K562 (cell line): ENCODE measurements at regions not wholly inside any gene's neighbourhood (a gene's known extent, or its start where the extent isn't known, plus 50 kb on each side); places are given as distances from the start of the nearest gene placed in this dataset.

Experiments used
- ATAC-seq: fragments of 200-7000 bp; cut with Tn5 transposase; 3 replicates; pipeline ENCODE4 v1.9.1; 2020; ENCODE audit warnings: moderate library complexity
- BruUV-seq: library from RNA; stranded (reverse); fragments of 400-500 nt; replicated peaks from 2 replicates; lab custom pipeline; 2021; lab: Mats Ljungman, UMichigan
- CTCF ChIA-PET: fragments of 300-600 bp; formaldehyde crosslinking; extraction: SDS; loops from one replicate; lab custom pipeline; 2021; ENCODE audit warnings: low intra/inter-chr PET ratio; lab: Yijun Ruan, JAX
- POLR2A ChIA-PET: fragments of 300-600, 350-650 bp; sonication (Branson Sonifier 250); formaldehyde crosslinking; extraction: SDS; loops from one replicate; lab custom pipeline; 2021; ENCODE audit warnings: antibody characterized with exemption, inconsistent platforms; lab: Yijun Ruan, JAX
- DNase-seq, 4 experiments: peaks; one replicate each; pipeline versions ENCODE4 v3.0.0 to v3.0.0-alpha.2; 2011 to 2018; ENCODE audit warnings: low spot score in 3 of 4, mixed read lengths in 3 of 4; ENCODE audit errors: extremely low read depth in 1 of 4
- FAIRE-seq: peaks from 2 replicates; lab custom pipeline; 2011; peaks lifted over from hg19 to GRCh38; lab: Jason Lieb, UNC
- H2AFZ ChIP-seq: 2 replicates; pipeline ENCODE4 v1.6.0; 2011; ENCODE audit warnings: low read depth, low read length, control low read depth, inconsistent platforms
- H3K27ac ChIP-seq: fragments of 200-600 bp; 3 replicates; pipeline ENCODE4 v1.8.0; 2011; ENCODE audit warnings: low read depth, mild to moderate bottlenecking, control low read depth, inconsistent platforms, low read length, moderate library complexity, mixed read lengths; ENCODE audit errors: extremely low read depth
- H3K27me3 ChIP-seq, 2 experiments: fragments of 300-600 bp in 1 of 2; 2 replicates in 1 of 2; 3 replicates in 1 of 2; pipeline versions ENCODE4 v1.6.0 to v1.8.0; 2011; ENCODE audit warnings: inconsistent platforms in 2 of 2, low read length in 2 of 2, mild to moderate bottlenecking in 1 of 2, mixed read lengths in 1 of 2, moderate library complexity in 1 of 2; ENCODE audit not compliant: control insufficient read depth in 2 of 2, insufficient read depth in 2 of 2
- H3K36me3 ChIP-seq: fragments of 300-600 bp; 3 replicates; pipeline ENCODE4 v1.8.0; 2011; ENCODE audit warnings: mild to moderate bottlenecking, low read length, inconsistent platforms; ENCODE audit not compliant: control insufficient read depth, insufficient read depth
- H3K4me1 ChIP-seq, 2 experiments: fragments of 200-600 bp in 1 of 2; replicated peaks in 1 of 2; 2 replicates in 1 of 2; 3 replicates in 1 of 2; pipeline versions ENCODE4 v1.5.1 to v1.8.0; 2011; ENCODE audit warnings: inconsistent platforms in 2 of 2, low read length in 2 of 2, mild to moderate bottlenecking in 1 of 2, mixed read lengths in 1 of 2, moderate library complexity in 1 of 2; ENCODE audit not compliant: control insufficient read depth in 2 of 2, insufficient read depth in 2 of 2
- H3K4me2 ChIP-seq: 2 replicates; pipeline ENCODE4 v1.6.1; 2011; ENCODE audit warnings: low read length, control low read depth, inconsistent platforms, mixed read lengths; ENCODE audit not compliant: insufficient read depth
- H3K4me3 ChIP-seq: fragments of 200-600 bp; sonication (generic), shearing (Covaris generic); 2 replicates; pipeline ENCODE4 v1.5.1; 2016; ENCODE audit warnings: control low read depth, inconsistent platforms
- H3K79me2 ChIP-seq: fragments of 200-600 bp; 3 replicates; pipeline ENCODE4 v1.8.0; 2011; ENCODE audit warnings: low read length, inconsistent platforms; ENCODE audit not compliant: control insufficient read depth, insufficient read depth
- H3K9ac ChIP-seq, 2 experiments: 2 replicates each; pipeline versions ENCODE4 v1.6.0 to v1.6.1; 2011; ENCODE audit warnings: low read depth in 2 of 2, low read length in 2 of 2, control low read depth in 1 of 2, inconsistent platforms in 1 of 2, mild to moderate bottlenecking in 1 of 2, mixed read lengths in 1 of 2; ENCODE audit not compliant: insufficient read depth in 1 of 2
- H3K9me1 ChIP-seq: one replicate; pipeline ENCODE4 v1.6.0; 2011; ENCODE audit warnings: inconsistent platforms, mild to moderate bottlenecking, low read length, moderate library complexity; ENCODE audit not compliant: control insufficient read depth, insufficient read depth
- H3K9me3 ChIP-seq: replicated peaks from 2 replicates; pipeline ENCODE4 v1.5.1; 2011; ENCODE audit warnings: low read depth, low read length, inconsistent platforms; ENCODE audit not compliant: control insufficient read depth, insufficient read depth
- H4K20me1 ChIP-seq: replicated peaks from 2 replicates; pipeline ENCODE4 v1.6.1; 2011; ENCODE audit warnings: low read length, inconsistent platforms, mixed read lengths; ENCODE audit not compliant: control insufficient read depth, insufficient read depth
- ARID3B ChIP-seq: fragments of 250-450 bp; sonication (Bioruptor Pico); IDR thresholded peaks from 2 replicates; pipeline ENCODE4 v1.4.0; 2020; ENCODE audit warnings: borderline replicate concordance
- EHMT2 ChIP-seq: fragments of 450-650 bp; IDR thresholded peaks from 2 replicates; pipeline ENCODE4 v1.6.1; 2018; ENCODE audit warnings: antibody characterized with exemption
- HDAC1 ChIP-seq, 2 experiments: fragments of 450-650 bp; IDR thresholded peaks; 2 replicates each; pipeline ENCODE4 v1.6.1; 2016 to 2017; ENCODE audit warnings: inconsistent platforms in 1 of 2, mild to moderate bottlenecking in 1 of 2, moderate library complexity in 1 of 2
- KLF6 ChIP-seq: fragments of 250-450 bp; sonication (Bioruptor Pico); IDR thresholded peaks from 2 replicates; pipeline ENCODE4 v1.4.0; 2020; ENCODE audit warnings: mild to moderate bottlenecking, moderate library complexity, borderline replicate concordance
- NR4A1 ChIP-seq, 2 experiments: fragments of 250-450 bp in 1 of 2; fragments of 450-650 bp in 1 of 2; sonication (Bioruptor Pico) in 1 of 2; IDR thresholded peaks; 2 replicates each; pipeline versions ENCODE4 v1.4.0 to v1.6.1; 2016 to 2020; ENCODE audit warnings: mild to moderate bottlenecking in 2 of 2, missing compliant biosample characterization in 1 of 2, missing genetic modification characterization in 1 of 2, moderate library complexity in 1 of 2
- TAF1 ChIP-seq: IDR thresholded peaks from 2 replicates; pipeline ENCODE4 v1.6.1; 2011; ENCODE audit warnings: mild to moderate bottlenecking, low read length, moderate library complexity; ENCODE audit not compliant: insufficient read depth, control insufficient read depth, severe bottlenecking; ENCODE audit errors: extremely low read depth
- ZNF184 ChIP-seq: sonication (generic); formaldehyde crosslinking; IDR thresholded peaks from 2 replicates; pipeline ENCODE4 v1.5.0; 2020; ENCODE audit warnings: missing genetic modification reagents
- ZNF644 ChIP-seq: fragments of 200-800 bp; sonication (Bioruptor generic); IDR thresholded peaks from 2 replicates; pipeline ENCODE4 v1.6.1; 2016; ENCODE audit warnings: low read depth, missing genetic modification characterization, missing compliant biosample characterization
- ZNF717 ChIP-seq: fragments of 250-450 bp; sonication (Bioruptor Pico); IDR thresholded peaks from 2 replicates; pipeline ENCODE4 v1.5.0; 2021
- WGBS: fragments of 100-300 bp; shearing (Covaris generic); methylation state at CpG from one replicate; pipeline ENCODE4 v1.1.6; 2016; ENCODE audit warnings: low coverage, mixed read lengths; ENCODE audit not compliant: insufficient coverage; ENCODE audit errors: missing lambda C conversion rate; 5-methylcytosine and 5-hydroxymethylcytosine counted together
- in situ Hi-C: fragments of 300-500 bp; cut with MboI; formaldehyde crosslinking; loops from 4 replicates; pipeline ENCODE4 v1.15.0; 2018; ENCODE audit warnings: inconsistent platforms, mixed read lengths
- intact Hi-C: fragments of 100-400 bp; cut with micrococcal nuclease; formaldehyde crosslinking; loops from 2 replicates; pipeline ENCODE4 v1.14.2; 2022
- TF ChIP-seq, protein P1 (sequence below): conservative IDR thresholded peaks from 2 replicates; pipeline ENCODE4 v1.6.1; 2011; ENCODE audit warnings: low read depth, mild to moderate bottlenecking, low read length; ENCODE audit not compliant: control insufficient read depth
- TF ChIP-seq, protein P2 (sequence below): fragments of 450-650 bp; IDR thresholded peaks from 2 replicates; pipeline ENCODE4 v1.6.1; 2016
- TF ChIP-seq, protein P3 (sequence below): sonication (generic); formaldehyde crosslinking; IDR thresholded peaks from 2 replicates; pipeline ENCODE4 v1.8.0; 2023; ENCODE audit warnings: missing genetic modification reagents, mild to moderate bottlenecking, borderline replicate concordance

GRCh38 chr6:48563433-48563832, 452.4 kb upstream of the PTCHD4 start (continued):
- TF ChIP-seq KLF6 = no peak
- no peak for TF ChIP-seq ZNF184 (CRISPR knock-in tag)
- no peak for TF ChIP-seq ZNF717

DNA sequence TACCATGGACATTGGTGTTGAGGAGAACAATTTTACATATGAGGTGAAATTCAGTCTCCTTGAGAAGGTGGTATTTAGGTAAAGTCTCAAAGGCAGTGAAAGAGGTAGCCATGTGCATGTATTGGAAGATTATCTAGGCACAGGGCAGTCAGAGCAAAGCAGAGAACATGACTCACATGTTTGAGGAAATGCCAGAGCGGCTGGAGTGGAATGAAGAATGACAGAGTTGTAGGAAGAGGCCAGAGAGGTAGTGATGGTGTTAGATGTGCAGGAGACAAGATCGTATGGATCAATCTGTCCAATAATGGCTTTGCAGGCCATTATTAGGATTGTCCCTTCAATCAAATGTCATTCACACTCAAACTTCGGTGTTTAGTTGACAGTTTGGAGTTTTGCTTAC, 449.4 kb upstream of the PTCHD4 start:
- 0% methylated on average over 3 of the region's 3 CpGs for WGBS
- Histone ChIP-seq H3K9me3 (no peaks in the 10 kb centered on the region), H2AFZ (no peak overlapping the region), H3K79me2 (no peaks in the 10 kb centered on the region), H4K20me1 (no peaks in the 10 kb centered on the region), H3K4me1 (no peaks in the 10 kb centered on the region), H3K36me3 (no peaks in the 10 kb centered on the region), H3K27ac (no peak overlapping the region), H3K4me3 (no peak overlapping the region), H3K27me3 (no peaks in the 10 kb centered on the region), H3K4me2 (no peak overlapping the region), H3K9ac (no peak overlapping the region), H3K9me1 (no peaks in the 10 kb centered on the region)
- no peak for DNase-seq
- in situ Hi-C loops (no loop called here), intact Hi-C loops (no loop called here)
- ChIA-PET POLR2A (no interaction called here), CTCF (no interaction called here)
- no TSS peak for BruUV-seq
- ATAC-seq = no peak
- no peak for FAIRE-seq
- TF ChIP-seq, protein P1, sequence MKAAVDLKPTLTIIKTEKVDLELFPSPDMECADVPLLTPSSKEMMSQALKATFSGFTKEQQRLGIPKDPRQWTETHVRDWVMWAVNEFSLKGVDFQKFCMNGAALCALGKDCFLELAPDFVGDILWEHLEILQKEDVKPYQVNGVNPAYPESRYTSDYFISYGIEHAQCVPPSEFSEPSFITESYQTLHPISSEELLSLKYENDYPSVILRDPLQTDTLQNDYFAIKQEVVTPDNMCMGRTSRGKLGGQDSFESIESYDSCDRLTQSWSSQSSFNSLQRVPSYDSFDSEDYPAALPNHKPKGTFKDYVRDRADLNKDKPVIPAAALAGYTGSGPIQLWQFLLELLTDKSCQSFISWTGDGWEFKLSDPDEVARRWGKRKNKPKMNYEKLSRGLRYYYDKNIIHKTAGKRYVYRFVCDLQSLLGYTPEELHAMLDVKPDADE = no peak
- TF ChIP-seq HDAC1 (IDR thresholded peaks at IDR 0.05) = no peak
- no peak for TF ChIP-seq TAF1
- TF ChIP-seq NR4A1 (CRISPR knock-in tag; IDR thresholded peaks at IDR 0.05) = no peak
- TF ChIP-seq NR4A1 (tag; IDR thresholded peaks at IDR 0.05) = no peak
- no peak for TF ChIP-seq EHMT2
- TF ChIP-seq, protein P2, sequence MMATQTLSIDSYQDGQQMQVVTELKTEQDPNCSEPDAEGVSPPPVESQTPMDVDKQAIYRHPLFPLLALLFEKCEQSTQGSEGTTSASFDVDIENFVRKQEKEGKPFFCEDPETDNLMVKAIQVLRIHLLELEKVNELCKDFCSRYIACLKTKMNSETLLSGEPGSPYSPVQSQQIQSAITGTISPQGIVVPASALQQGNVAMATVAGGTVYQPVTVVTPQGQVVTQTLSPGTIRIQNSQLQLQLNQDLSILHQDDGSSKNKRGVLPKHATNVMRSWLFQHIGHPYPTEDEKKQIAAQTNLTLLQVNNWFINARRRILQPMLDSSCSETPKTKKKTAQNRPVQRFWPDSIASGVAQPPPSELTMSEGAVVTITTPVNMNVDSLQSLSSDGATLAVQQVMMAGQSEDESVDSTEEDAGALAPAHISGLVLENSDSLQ = no peak
- TF ChIP-seq, protein P3, sequence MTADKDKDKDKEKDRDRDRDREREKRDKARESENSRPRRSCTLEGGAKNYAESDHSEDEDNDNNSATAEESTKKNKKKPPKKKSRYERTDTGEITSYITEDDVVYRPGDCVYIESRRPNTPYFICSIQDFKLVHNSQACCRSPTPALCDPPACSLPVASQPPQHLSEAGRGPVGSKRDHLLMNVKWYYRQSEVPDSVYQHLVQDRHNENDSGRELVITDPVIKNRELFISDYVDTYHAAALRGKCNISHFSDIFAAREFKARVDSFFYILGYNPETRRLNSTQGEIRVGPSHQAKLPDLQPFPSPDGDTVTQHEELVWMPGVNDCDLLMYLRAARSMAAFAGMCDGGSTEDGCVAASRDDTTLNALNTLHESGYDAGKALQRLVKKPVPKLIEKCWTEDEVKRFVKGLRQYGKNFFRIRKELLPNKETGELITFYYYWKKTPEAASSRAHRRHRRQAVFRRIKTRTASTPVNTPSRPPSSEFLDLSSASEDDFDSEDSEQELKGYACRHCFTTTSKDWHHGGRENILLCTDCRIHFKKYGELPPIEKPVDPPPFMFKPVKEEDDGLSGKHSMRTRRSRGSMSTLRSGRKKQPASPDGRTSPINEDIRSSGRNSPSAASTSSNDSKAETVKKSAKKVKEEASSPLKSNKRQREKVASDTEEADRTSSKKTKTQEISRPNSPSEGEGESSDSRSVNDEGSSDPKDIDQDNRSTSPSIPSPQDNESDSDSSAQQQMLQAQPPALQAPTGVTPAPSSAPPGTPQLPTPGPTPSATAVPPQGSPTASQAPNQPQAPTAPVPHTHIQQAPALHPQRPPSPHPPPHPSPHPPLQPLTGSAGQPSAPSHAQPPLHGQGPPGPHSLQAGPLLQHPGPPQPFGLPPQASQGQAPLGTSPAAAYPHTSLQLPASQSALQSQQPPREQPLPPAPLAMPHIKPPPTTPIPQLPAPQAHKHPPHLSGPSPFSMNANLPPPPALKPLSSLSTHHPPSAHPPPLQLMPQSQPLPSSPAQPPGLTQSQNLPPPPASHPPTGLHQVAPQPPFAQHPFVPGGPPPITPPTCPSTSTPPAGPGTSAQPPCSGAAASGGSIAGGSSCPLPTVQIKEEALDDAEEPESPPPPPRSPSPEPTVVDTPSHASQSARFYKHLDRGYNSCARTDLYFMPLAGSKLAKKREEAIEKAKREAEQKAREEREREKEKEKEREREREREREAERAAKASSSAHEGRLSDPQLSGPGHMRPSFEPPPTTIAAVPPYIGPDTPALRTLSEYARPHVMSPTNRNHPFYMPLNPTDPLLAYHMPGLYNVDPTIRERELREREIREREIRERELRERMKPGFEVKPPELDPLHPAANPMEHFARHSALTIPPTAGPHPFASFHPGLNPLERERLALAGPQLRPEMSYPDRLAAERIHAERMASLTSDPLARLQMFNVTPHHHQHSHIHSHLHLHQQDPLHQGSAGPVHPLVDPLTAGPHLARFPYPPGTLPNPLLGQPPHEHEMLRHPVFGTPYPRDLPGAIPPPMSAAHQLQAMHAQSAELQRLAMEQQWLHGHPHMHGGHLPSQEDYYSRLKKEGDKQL = no peak
- no peak for TF ChIP-seq ZNF644 (tag)
- no peak for TF ChIP-seq ARID3B (CRISPR knock-in tag)
